Tibial nerve (tissue), 3 donors: ENCODE measurements at regions not wholly inside any gene's neighbourhood (a gene's known extent, or its start where the extent isn't known, plus 50 kb on each side); places are given as distances from the start of the nearest gene placed in this dataset.

ENCODE experiments used
- CTCF ChIP-seq, 5 experiments: fragments of 200-600 bp in 3 of 5; fragments of 450-650 bp in 2 of 5; sonication (generic) in 3 of 5; IDR thresholded peaks; one replicate each; pipeline ENCODE4 v1.5.1; 2016 to 2019; ENCODE audit warnings: antibody characterized with exemption in 5 of 5, mild to moderate bottlenecking in 3 of 5, moderate library complexity in 2 of 5
- POLR2A ChIP-seq, 2 donors: fragments of 450-650 bp; IDR thresholded peaks; one replicate each; pipeline ENCODE4 v1.6.1; 2017; ENCODE audit warnings: antibody characterized with exemption in 2 of 2, mild to moderate bottlenecking in 2 of 2, moderate library complexity in 2 of 2

- no peak for TF ChIP-seq POLR2A (IDR thresholded peaks at IDR 0.05)
- no peak for TF ChIP-seq CTCF (IDR thresholded peaks at IDR 0.05)
Measured at GRCh38 chr1:222385262-222385661, 162.6 kb downstream of the HHIPL2 start.
